ENCODE measurements at regions not wholly inside any gene's neighbourhood (a gene's known extent, or its start where the extent isn't known, plus 50 kb on each side); places are given as distances from the start of the nearest gene placed in this dataset.

DNA sequence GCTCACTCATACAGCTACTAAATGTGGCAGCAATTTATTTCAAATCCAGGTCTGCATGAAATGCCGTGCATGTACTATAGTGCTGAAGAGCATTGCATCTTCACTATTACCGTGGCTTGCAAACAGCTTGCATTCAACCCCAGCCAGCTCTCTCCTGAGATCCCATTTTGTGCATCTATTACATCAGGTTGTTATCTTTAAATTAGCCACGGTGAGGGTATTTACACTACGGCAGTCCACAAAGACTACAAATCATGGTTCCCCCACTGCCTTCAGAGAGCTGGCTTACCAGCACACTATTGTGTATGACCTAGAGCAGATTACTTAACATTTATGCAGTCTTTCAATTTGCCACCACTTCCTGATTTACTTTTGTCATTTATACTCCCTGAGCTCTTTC lies 621.3 kb upstream of the LRATD1 start:
- Histone ChIP-seq H3K27ac (ENCODE audit: low read length) (no peak overlapping the region), H3K9ac (ENCODE audit: low read depth, low read length) (no peak overlapping the region), H2AFZ (ENCODE audit: low read depth, low read length) (no peak overlapping the region), H4K20me1 (ENCODE audit: insufficient read depth, low read length) (no peaks in the 10 kb centered on the region), H3K4me2 (ENCODE audit: insufficient read depth, low read length) (no peak overlapping the region), H3K4me1 (ENCODE audit: insufficient read depth, low read length) (no peaks in the 10 kb centered on the region), H3K9me3 (ENCODE audit: insufficient read depth, low read length, severe bottlenecking) (no peaks in the 10 kb centered on the region), H3K36me3 (ENCODE audit: insufficient read depth, low read length) (no peaks in the 10 kb centered on the region), H3K27me3 (ENCODE audit: insufficient read depth, low read length, poor library complexity) (no peaks in the 10 kb centered on the region), H3K79me2 (ENCODE audit: insufficient read depth, low read length) (no peaks in the 10 kb centered on the region), H3K4me3 (ENCODE audit: low read depth in 1 of 2, low read length in 2 of 2) (no peak overlapping the region)
- DNase-seq (no peak), ATAC-seq (ENCODE audit: insufficient read depth, low read depth) (no peak)
- no peak for TF ChIP-seq EZH2 (IDR thresholded peaks at IDR 0.05; ENCODE audit: borderline replicate concordance, low read depth, low read length, severe bottlenecking)
- TF ChIP-seq, protein P1, sequence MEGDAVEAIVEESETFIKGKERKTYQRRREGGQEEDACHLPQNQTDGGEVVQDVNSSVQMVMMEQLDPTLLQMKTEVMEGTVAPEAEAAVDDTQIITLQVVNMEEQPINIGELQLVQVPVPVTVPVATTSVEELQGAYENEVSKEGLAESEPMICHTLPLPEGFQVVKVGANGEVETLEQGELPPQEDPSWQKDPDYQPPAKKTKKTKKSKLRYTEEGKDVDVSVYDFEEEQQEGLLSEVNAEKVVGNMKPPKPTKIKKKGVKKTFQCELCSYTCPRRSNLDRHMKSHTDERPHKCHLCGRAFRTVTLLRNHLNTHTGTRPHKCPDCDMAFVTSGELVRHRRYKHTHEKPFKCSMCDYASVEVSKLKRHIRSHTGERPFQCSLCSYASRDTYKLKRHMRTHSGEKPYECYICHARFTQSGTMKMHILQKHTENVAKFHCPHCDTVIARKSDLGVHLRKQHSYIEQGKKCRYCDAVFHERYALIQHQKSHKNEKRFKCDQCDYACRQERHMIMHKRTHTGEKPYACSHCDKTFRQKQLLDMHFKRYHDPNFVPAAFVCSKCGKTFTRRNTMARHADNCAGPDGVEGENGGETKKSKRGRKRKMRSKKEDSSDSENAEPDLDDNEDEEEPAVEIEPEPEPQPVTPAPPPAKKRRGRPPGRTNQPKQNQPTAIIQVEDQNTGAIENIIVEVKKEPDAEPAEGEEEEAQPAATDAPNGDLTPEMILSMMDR (IDR thresholded peaks at IDR 0.05; ENCODE audit: borderline replicate concordance, extremely low read depth, low read length, poor library complexity, severe bottlenecking): no peak

DNA sequence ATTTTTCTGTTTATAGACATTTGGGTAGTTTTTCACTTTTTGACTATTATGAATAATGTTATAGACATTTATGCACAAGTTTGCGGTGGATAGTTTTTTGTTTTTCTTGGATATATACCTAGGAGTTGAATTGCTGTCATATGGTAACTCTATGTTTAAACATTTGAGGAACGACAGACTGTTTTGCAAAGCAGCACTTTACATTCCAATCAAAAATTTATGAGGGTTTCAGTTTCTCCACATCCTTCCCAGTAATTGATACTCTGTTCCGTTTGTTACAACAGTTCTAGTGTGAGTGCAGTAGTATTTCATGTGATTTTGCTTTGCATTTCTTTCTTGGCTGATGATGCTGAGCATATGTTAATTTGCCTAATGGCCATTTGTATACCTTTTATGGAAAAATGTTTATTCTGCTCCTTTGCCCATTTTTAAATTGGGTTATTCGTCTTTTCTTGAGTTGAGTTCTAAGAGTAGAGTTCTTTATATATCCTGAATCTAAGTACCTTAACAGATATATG lies 617.3 kb upstream of the LRATD1 start:
- ATAC-seq (ENCODE audit: insufficient read depth, low read depth) (no peak), DNase-seq (no peak)
- Histone ChIP-seq H3K4me2 (ENCODE audit: insufficient read depth, low read length) (no peak overlapping the region), H3K27ac (ENCODE audit: low read length) (no peak overlapping the region), H2AFZ (ENCODE audit: low read depth, low read length) (no peak overlapping the region), H3K36me3 (ENCODE audit: insufficient read depth, low read length) (no peaks in the 10 kb centered on the region), H3K4me3 (ENCODE audit: low read depth in 1 of 2, low read length in 2 of 2) (no peak overlapping the region), H3K9me3 (ENCODE audit: insufficient read depth, low read length, severe bottlenecking) (no peaks in the 10 kb centered on the region), H3K9ac (ENCODE audit: low read depth, low read length) (no peak overlapping the region), H4K20me1 (ENCODE audit: insufficient read depth, low read length) (no peaks in the 10 kb centered on the region), H3K27me3 (ENCODE audit: insufficient read depth, low read length, poor library complexity) (no peaks in the 10 kb centered on the region), H3K4me1 (ENCODE audit: insufficient read depth, low read length) (no peaks in the 10 kb centered on the region), H3K79me2 (ENCODE audit: insufficient read depth, low read length) (no peaks in the 10 kb centered on the region)
- no peak for TF ChIP-seq EZH2 (IDR thresholded peaks at IDR 0.05; ENCODE audit: borderline replicate concordance, low read depth, low read length, severe bottlenecking)
- TF ChIP-seq, protein P1 (IDR thresholded peaks at IDR 0.05; ENCODE audit: borderline replicate concordance, extremely low read depth, low read length, poor library complexity, severe bottlenecking): no peak

DNA sequence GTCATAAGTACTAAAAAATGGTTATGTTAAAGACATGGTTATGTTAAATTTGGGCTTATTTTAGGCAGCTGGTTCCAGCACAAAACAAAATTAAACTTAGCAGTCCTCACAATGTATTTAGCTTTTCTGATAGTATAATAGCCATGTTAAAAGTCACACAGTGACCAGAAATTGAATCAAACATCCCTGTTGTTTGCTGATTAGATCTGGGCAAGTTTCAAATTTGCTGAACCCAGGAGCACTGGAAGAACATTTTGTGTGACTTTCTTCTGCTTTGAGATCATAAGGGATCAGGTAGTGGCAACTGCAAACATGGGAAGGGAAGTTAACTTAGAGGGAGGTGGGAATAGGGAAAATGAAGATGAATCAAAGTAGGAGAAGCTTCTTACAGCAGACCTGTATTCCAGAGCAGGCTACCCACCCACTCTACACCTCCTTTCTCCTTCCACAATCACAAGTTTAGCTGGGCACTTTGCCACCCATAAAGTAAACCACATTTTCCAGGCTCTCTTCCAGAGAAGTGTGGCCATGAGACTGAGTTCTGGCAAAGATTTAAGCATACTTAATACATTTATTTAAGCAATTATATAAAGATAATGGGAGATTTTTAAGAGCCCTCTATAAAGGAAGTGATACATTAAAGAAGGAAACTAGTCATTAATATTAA lies 616.1 kb upstream of the LRATD1 start:
- H3K4me3 ChIP-seq (ENCODE audit: low read depth in 1 of 2, low read length in 2 of 2): no peak overlapping the region
- ATAC-seq (ENCODE audit: insufficient read depth, low read depth): no peak
- no peaks in the 10 kb centered on the region for H3K27me3 ChIP-seq (ENCODE audit: insufficient read depth, low read length, poor library complexity)
- H2AFZ ChIP-seq (ENCODE audit: low read depth, low read length): no peak overlapping the region
- no peaks in the 10 kb centered on the region for H3K36me3 ChIP-seq (ENCODE audit: insufficient read depth, low read length)
- no peaks in the 10 kb centered on the region for H3K79me2 ChIP-seq (ENCODE audit: insufficient read depth, low read length)
- H3K4me1 ChIP-seq (ENCODE audit: insufficient read depth, low read length): no peaks in the 10 kb centered on the region
- H3K9ac ChIP-seq (ENCODE audit: low read depth, low read length): no peak overlapping the region
- H3K9me3 ChIP-seq (ENCODE audit: insufficient read depth, low read length, severe bottlenecking): no peaks in the 10 kb centered on the region
- no peak for DNase-seq
- H3K27ac ChIP-seq (ENCODE audit: low read length): no peak overlapping the region
- no peak overlapping the region for H3K4me2 ChIP-seq (ENCODE audit: insufficient read depth, low read length)
- no peaks in the 10 kb centered on the region for H4K20me1 ChIP-seq (ENCODE audit: insufficient read depth, low read length)
- TF ChIP-seq EZH2 (IDR thresholded peaks at IDR 0.05; ENCODE audit: borderline replicate concordance, low read depth, low read length, severe bottlenecking): no peak
- TF ChIP-seq, protein P1 (IDR thresholded peaks at IDR 0.05; ENCODE audit: borderline replicate concordance, extremely low read depth, low read length, poor library complexity, severe bottlenecking): no peak
